ENCODE measurements at regions not wholly inside any gene's neighbourhood (a gene's known extent, or its start where the extent isn't known, plus 50 kb on each side); places are given as distances from the start of the nearest gene placed in this dataset.

DNA sequence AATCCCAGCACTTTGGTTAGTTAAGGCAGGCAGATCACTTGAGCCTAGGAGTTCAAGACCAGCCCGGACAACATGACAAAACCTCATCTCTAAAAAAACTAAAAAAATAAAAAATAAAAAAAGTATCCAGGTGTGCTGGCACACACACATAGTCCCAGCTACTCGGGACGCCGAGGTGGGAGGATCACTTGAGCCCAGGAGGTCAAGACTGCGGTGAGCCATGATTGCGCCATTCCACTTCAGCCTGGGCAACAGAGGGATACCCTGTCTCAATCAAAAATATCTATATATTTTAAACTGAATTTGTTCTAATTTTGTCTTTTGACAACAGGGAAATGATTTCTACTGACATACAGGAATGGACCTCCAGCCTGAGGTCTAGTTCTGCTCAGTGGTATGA lies 73.3 kb upstream of the MBOAT2 start:
- TF ChIP-seq, protein P1, sequence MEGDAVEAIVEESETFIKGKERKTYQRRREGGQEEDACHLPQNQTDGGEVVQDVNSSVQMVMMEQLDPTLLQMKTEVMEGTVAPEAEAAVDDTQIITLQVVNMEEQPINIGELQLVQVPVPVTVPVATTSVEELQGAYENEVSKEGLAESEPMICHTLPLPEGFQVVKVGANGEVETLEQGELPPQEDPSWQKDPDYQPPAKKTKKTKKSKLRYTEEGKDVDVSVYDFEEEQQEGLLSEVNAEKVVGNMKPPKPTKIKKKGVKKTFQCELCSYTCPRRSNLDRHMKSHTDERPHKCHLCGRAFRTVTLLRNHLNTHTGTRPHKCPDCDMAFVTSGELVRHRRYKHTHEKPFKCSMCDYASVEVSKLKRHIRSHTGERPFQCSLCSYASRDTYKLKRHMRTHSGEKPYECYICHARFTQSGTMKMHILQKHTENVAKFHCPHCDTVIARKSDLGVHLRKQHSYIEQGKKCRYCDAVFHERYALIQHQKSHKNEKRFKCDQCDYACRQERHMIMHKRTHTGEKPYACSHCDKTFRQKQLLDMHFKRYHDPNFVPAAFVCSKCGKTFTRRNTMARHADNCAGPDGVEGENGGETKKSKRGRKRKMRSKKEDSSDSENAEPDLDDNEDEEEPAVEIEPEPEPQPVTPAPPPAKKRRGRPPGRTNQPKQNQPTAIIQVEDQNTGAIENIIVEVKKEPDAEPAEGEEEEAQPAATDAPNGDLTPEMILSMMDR (IDR thresholded peaks at IDR 0.05) = no peak
- TF ChIP-seq POLR2A (IDR thresholded peaks at IDR 0.05) (no peak), POLR2AphosphoS5 (IDR thresholded peaks at IDR 0.05) (no peak), EP300 (IDR thresholded peaks at IDR 0.05) (no peak)
